Gastrocnemius medialis (tissue), 4 donors: ENCODE measurements at regions not wholly inside any gene's neighbourhood (a gene's known extent, or its start where the extent isn't known, plus 50 kb on each side); places are given as distances from the start of the nearest gene placed in this dataset.

ENCODE experiments used
- CTCF ChIP-seq, 5 experiments: fragments of 450-650 bp in 3 of 5; fragments of 200-600 bp in 2 of 5; sonication (generic) in 2 of 5; IDR thresholded peaks in 4 of 5; conservative IDR thresholded peaks in 1 of 5; 1 replicate in 4 of 5; 2 replicates in 1 of 5; pipeline ENCODE4 v1.5.1; 2016 to 2019; ENCODE audit warnings: antibody characterized with exemption in 5 of 5, mild to moderate bottlenecking in 3 of 5, moderate library complexity in 3 of 5
- POLR2A ChIP-seq, 2 donors: fragments of 450-650 bp; IDR thresholded peaks; one replicate each; pipeline ENCODE4 v1.6.1; 2017; ENCODE audit warnings: antibody characterized with exemption in 2 of 2, mild to moderate bottlenecking in 2 of 2, moderate library complexity in 2 of 2

GRCh38 chr10:129170812-129171211, 296.2 kb upstream of the MGMT start:
- TF ChIP-seq CTCF (IDR thresholded peaks at IDR 0.05 in 4 of 5, conservative IDR thresholded peaks at IDR 0.05 in 1 of 5) (no peak), POLR2A (IDR thresholded peaks at IDR 0.05) (no peak)
